ENCODE measurements at regions not wholly inside any gene's neighbourhood (a gene's known extent, or its start where the extent isn't known, plus 50 kb on each side); places are given as distances from the start of the nearest gene placed in this dataset.

- Histone ChIP-seq H3K4me3 (ENCODE audit: low read length) (no peak overlapping the region), H4K20me1 (ENCODE audit: insufficient read depth, low read depth, low read length) (no peaks in the 10 kb centered on the region)
- no peak for DNase-seq
These were observed 58.0 kb upstream of the FRMD1 start for GRCh38 chr6:168137024-168137423.

GRCh38 chr6:168136622-168137021, 57.6 kb upstream of the FRMD1 start:
- H3K9me3 ChIP-seq (ENCODE audit: low read length), result no peaks in the 10 kb centered on the region
- no peaks in the 10 kb centered on the region for H4K20me1 ChIP-seq (ENCODE audit: insufficient read depth, low read depth, low read length)
- no peak overlapping the region for H2AFZ ChIP-seq (ENCODE audit: low read length)

More at GRCh38 chr6:168137024-168137423, 58.0 kb upstream of the FRMD1 start:
- H3K9me2 ChIP-seq (replicated peaks; ENCODE audit: insufficient read depth, low read length), result no peaks in the 10 kb centered on the region
- no peak overlapping the region for H2AFZ ChIP-seq (ENCODE audit: low read length)
- H3K4me2 ChIP-seq (ENCODE audit: low read depth, low read length, poor library complexity, severe bottlenecking), result no peak overlapping the region
- H3K9me3 ChIP-seq (ENCODE audit: low read length), result no peaks in the 10 kb centered on the region
- H3K9ac ChIP-seq (ENCODE audit: low read length), result no peak overlapping the region
- H3K27ac ChIP-seq (ENCODE audit: low read length), result no peak overlapping the region
- H3K4me1 ChIP-seq (ENCODE audit: low read length), result no peaks in the 10 kb centered on the region
- H3K79me2 ChIP-seq (ENCODE audit: low read length), result no peaks in the 10 kb centered on the region
- no peaks in the 10 kb centered on the region for H3K27me3 ChIP-seq (ENCODE audit: low read length)
- no peaks in the 10 kb centered on the region for H3K36me3 ChIP-seq (ENCODE audit: insufficient read depth, low read length)

GRCh38 chr6:168136001-168136400, 57.0 kb upstream of the FRMD1 start:
- no peaks in the 10 kb centered on the region for H4K20me1 ChIP-seq (ENCODE audit: insufficient read depth, low read depth, low read length)
- no peak overlapping the region for H3K4me2 ChIP-seq (ENCODE audit: low read depth, low read length, poor library complexity, severe bottlenecking)
- DNase-seq, result no peak
- no peaks in the 10 kb centered on the region for H3K4me1 ChIP-seq (ENCODE audit: low read length)
- H3K9ac ChIP-seq (ENCODE audit: low read length), result no peak overlapping the region
- H3K9me3 ChIP-seq (ENCODE audit: low read length), result no peaks in the 10 kb centered on the region
- no peaks in the 10 kb centered on the region for H3K27me3 ChIP-seq (ENCODE audit: low read length)
- no peaks in the 10 kb centered on the region for H3K79me2 ChIP-seq (ENCODE audit: low read length)
- H3K9me2 ChIP-seq (replicated peaks; ENCODE audit: insufficient read depth, low read length), result no peaks in the 10 kb centered on the region
- H3K27ac ChIP-seq (ENCODE audit: low read length), result no peak overlapping the region
- no peaks in the 10 kb centered on the region for H3K36me3 ChIP-seq (ENCODE audit: insufficient read depth, low read length)
- no peak overlapping the region for H2AFZ ChIP-seq (ENCODE audit: low read length)
- H3K4me3 ChIP-seq (ENCODE audit: low read length), result no peak overlapping the region

More at GRCh38 chr6:168136622-168137021, 57.6 kb upstream of the FRMD1 start:
- no peak for DNase-seq
- Histone ChIP-seq H3K9ac (ENCODE audit: low read length) (no peak overlapping the region), H3K4me2 (ENCODE audit: low read depth, low read length, poor library complexity, severe bottlenecking) (no peak overlapping the region), H3K4me1 (ENCODE audit: low read length) (no peaks in the 10 kb centered on the region), H3K36me3 (ENCODE audit: insufficient read depth, low read length) (no peaks in the 10 kb centered on the region), H3K4me3 (ENCODE audit: low read length) (no peak overlapping the region), H3K79me2 (ENCODE audit: low read length) (no peaks in the 10 kb centered on the region), H3K9me2 (replicated peaks; ENCODE audit: insufficient read depth, low read length) (no peaks in the 10 kb centered on the region), H3K27ac (ENCODE audit: low read length) (no peak overlapping the region), H3K27me3 (ENCODE audit: low read length) (no peaks in the 10 kb centered on the region)

DNA sequence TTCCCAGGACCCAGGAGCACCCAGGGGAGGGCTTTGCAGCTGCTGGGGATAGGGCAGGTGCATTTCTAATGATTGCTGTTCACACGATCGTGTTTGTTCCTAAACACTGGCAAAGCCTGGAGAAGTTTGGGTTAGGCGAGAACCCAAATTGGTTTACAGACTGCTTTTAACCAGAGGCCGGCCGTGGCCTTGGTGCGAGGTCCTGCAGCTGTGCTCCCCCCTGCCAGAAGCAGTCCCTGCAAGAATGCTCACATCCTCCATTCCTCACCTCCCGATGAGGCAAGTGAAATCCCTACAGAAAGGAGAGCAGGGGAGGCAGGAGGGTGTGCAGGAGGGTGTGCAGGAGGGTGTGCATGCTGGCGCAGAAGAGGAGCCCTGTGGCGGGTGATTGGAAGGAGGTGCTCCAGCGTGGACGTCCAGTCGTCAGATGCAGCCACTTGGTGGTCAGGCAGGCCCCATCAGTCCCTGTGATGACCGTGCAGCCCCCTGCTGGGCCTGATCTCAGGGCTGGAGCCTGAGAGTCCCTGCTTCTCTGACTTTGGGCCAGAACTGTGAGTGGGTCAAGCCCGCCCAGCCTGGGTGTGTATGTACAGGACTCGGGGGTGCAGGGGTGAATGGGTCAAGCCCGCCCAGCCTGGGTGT, 55.7 kb upstream of the FRMD1 start:
- H3K9ac ChIP-seq (ENCODE audit: low read length), result no peak overlapping the region
- H3K79me2 ChIP-seq (ENCODE audit: low read length), result no peaks in the 10 kb centered on the region
- H3K9me2 ChIP-seq (replicated peaks; ENCODE audit: insufficient read depth, low read length), result no peaks in the 10 kb centered on the region
- no peaks in the 10 kb centered on the region for H3K4me1 ChIP-seq (ENCODE audit: low read length)
- no peak overlapping the region for H3K4me2 ChIP-seq (ENCODE audit: low read depth, low read length, poor library complexity, severe bottlenecking)
- H2AFZ ChIP-seq (ENCODE audit: low read length), result no peak overlapping the region
- H3K9me3 ChIP-seq (ENCODE audit: low read length), result no peaks in the 10 kb centered on the region
- H3K36me3 ChIP-seq (ENCODE audit: insufficient read depth, low read length), result no peaks in the 10 kb centered on the region
- H3K27ac ChIP-seq (ENCODE audit: low read length), result no peak overlapping the region
- no peaks in the 10 kb centered on the region for H4K20me1 ChIP-seq (ENCODE audit: insufficient read depth, low read depth, low read length)
- no peaks in the 10 kb centered on the region for H3K27me3 ChIP-seq (ENCODE audit: low read length)
- no peak for DNase-seq
- H3K4me3 ChIP-seq (ENCODE audit: low read length), result no peak overlapping the region

- H3K9me3 ChIP-seq (ENCODE audit: low read length), result no peaks in the 10 kb centered on the region
- H4K20me1 ChIP-seq (ENCODE audit: insufficient read depth, low read depth, low read length), result no peaks in the 10 kb centered on the region
- no peak overlapping the region for H3K4me3 ChIP-seq (ENCODE audit: low read length)
- no peak overlapping the region for H3K4me2 ChIP-seq (ENCODE audit: low read depth, low read length, poor library complexity, severe bottlenecking)
- H3K4me1 ChIP-seq (ENCODE audit: low read length), result no peaks in the 10 kb centered on the region
- no peaks in the 10 kb centered on the region for H3K79me2 ChIP-seq (ENCODE audit: low read length)
- H3K27me3 ChIP-seq (ENCODE audit: low read length), result no peaks in the 10 kb centered on the region
- no peak overlapping the region for H3K27ac ChIP-seq (ENCODE audit: low read length)
- no peaks in the 10 kb centered on the region for H3K9me2 ChIP-seq (replicated peaks; ENCODE audit: insufficient read depth, low read length)
- no peaks in the 10 kb centered on the region for H3K36me3 ChIP-seq (ENCODE audit: insufficient read depth, low read length)
- H3K9ac ChIP-seq (ENCODE audit: low read length), result no peak overlapping the region
- H2AFZ ChIP-seq (ENCODE audit: low read length), result no peak overlapping the region
- no peak for DNase-seq
These were observed 54.9 kb upstream of the FRMD1 start for GRCh38 chr6:168133687-168134559.

DNA sequence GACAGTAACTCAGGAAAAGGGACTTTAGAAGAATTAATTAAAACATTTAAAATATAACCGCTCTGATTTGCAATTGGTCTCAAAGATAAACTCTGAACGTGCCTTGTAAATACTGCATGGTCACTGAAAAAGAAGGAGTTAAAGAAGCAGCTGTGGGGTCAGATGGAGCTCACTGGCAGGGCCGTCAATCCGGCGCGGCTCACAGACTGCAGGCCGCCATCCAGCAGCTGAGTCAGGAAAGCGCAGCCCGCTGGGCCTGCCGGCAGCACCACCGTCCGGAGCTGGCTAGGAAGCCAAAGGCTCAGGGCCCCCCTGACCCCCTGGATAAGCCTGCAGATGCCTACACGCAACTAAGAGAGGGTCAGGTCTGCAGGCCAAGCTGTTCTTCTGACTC, 54.2 kb upstream of the FRMD1 start:
- H3K9ac ChIP-seq (ENCODE audit: low read length), result no peak overlapping the region
- no peaks in the 10 kb centered on the region for H3K36me3 ChIP-seq (ENCODE audit: insufficient read depth, low read length)

GRCh38 chr6:168132531-168133167, 53.6 kb upstream of the FRMD1 start:
- Histone ChIP-seq H3K27ac (ENCODE audit: low read length) (no peak overlapping the region), H3K9me3 (ENCODE audit: low read length) (no peaks in the 10 kb centered on the region), H3K27me3 (ENCODE audit: low read length) (no peaks in the 10 kb centered on the region), H3K9ac (ENCODE audit: low read length) (no peak overlapping the region), H3K4me2 (ENCODE audit: low read depth, low read length, poor library complexity, severe bottlenecking) (no peak overlapping the region), H3K9me2 (replicated peaks; ENCODE audit: insufficient read depth, low read length) (no peaks in the 10 kb centered on the region), H3K36me3 (ENCODE audit: insufficient read depth, low read length) (no peaks in the 10 kb centered on the region), H2AFZ (ENCODE audit: low read length) (no peak overlapping the region), H3K4me3 (ENCODE audit: low read length) (no peak overlapping the region), H4K20me1 (ENCODE audit: insufficient read depth, low read depth, low read length) (no peaks in the 10 kb centered on the region), H3K4me1 (ENCODE audit: low read length) (no peaks in the 10 kb centered on the region), H3K79me2 (ENCODE audit: low read length) (no peaks in the 10 kb centered on the region)
- DNase-seq, result no peak

More for the DNA sequence above, 54.2 kb upstream of the FRMD1 start:
- Histone ChIP-seq H3K9me2 (replicated peaks; ENCODE audit: insufficient read depth, low read length) (no peaks in the 10 kb centered on the region), H3K4me2 (ENCODE audit: low read depth, low read length, poor library complexity, severe bottlenecking) (no peak overlapping the region), H4K20me1 (ENCODE audit: insufficient read depth, low read depth, low read length) (no peaks in the 10 kb centered on the region), H3K4me3 (ENCODE audit: low read length) (no peak overlapping the region), H3K4me1 (ENCODE audit: low read length) (no peaks in the 10 kb centered on the region), H3K79me2 (ENCODE audit: low read length) (no peaks in the 10 kb centered on the region), H3K27me3 (ENCODE audit: low read length) (no peaks in the 10 kb centered on the region), H2AFZ (ENCODE audit: low read length) (no peak overlapping the region), H3K9me3 (ENCODE audit: low read length) (no peaks in the 10 kb centered on the region), H3K27ac (ENCODE audit: low read length) (no peak overlapping the region)
- no peak for DNase-seq

All from Karpas-422 (cell line).